Endodermal cell (in vitro differentiated cells): ENCODE measurements at regions not wholly inside any gene's neighbourhood (a gene's known extent, or its start where the extent isn't known, plus 50 kb on each side); places are given as distances from the start of the nearest gene placed in this dataset.

Experiments
- DNase-seq: peaks from one replicate; pipeline ENCODE4 v3.0.0-alpha.2; 2017
- H3K27ac ChIP-seq: 2 replicates; pipeline ENCODE4 v1.5.1; 2013; ENCODE audit warnings: mild to moderate bottlenecking, low read depth, low read length, moderate library complexity
- H3K27me3 ChIP-seq: 2 replicates; pipeline ENCODE4 v1.6.1; 2013; ENCODE audit warnings: mild to moderate bottlenecking, low read length, moderate library complexity; ENCODE audit not compliant: insufficient read depth, control insufficient read depth, poor library complexity, severe bottlenecking
- H3K36me3 ChIP-seq: 2 replicates; pipeline ENCODE4 v1.7.0; 2013; ENCODE audit warnings: mild to moderate bottlenecking, low read length, moderate library complexity; ENCODE audit not compliant: control insufficient read depth, insufficient read depth
- H3K4me1 ChIP-seq: one replicate; pipeline ENCODE4 v1.7.0; 2013; ENCODE audit warnings: low read length; ENCODE audit not compliant: control insufficient read depth, insufficient read depth
- H3K4me3 ChIP-seq: 2 replicates; pipeline ENCODE4 v1.5.1; 2013; ENCODE audit warnings: mild to moderate bottlenecking, low read length, moderate library complexity
- H3K9ac ChIP-seq: 2 replicates; pipeline ENCODE4 v1.6.1; 2013; ENCODE audit warnings: mild to moderate bottlenecking, low read length, moderate library complexity; ENCODE audit not compliant: poor library complexity, severe bottlenecking; ENCODE audit errors: extremely low read depth
- H3K9me3 ChIP-seq: 2 replicates; pipeline ENCODE4 v1.6.1; 2013; ENCODE audit warnings: mild to moderate bottlenecking, low read length, moderate library complexity; ENCODE audit not compliant: control insufficient read depth
- H3K27ac Mint-ChIP-seq: 2 replicates; pipeline ENCODE4 v1.8.0; 2020; ENCODE audit warnings: mixed read lengths
- H3K27me3 Mint-ChIP-seq: 2 replicates; pipeline ENCODE4 v1.8.0; 2021; ENCODE audit warnings: mild to moderate bottlenecking, mixed read lengths; ENCODE audit not compliant: insufficient read depth
- H3K36me3 Mint-ChIP-seq: 2 replicates; pipeline ENCODE4 v1.8.0; 2020; ENCODE audit warnings: low read depth, mixed read lengths
- H3K4me1 Mint-ChIP-seq: 2 replicates; pipeline ENCODE4 v1.8.0; 2020; ENCODE audit warnings: mixed read lengths
- H3K4me3 Mint-ChIP-seq: 2 replicates; pipeline ENCODE4 v1.8.0; 2020; ENCODE audit warnings: mild to moderate bottlenecking, moderate library complexity, mixed read lengths
- H3K9me3 Mint-ChIP-seq: 2 replicates; pipeline ENCODE4 v1.8.0; 2020; ENCODE audit warnings: mild to moderate bottlenecking, mixed read lengths
- WGBS, 2 experiments: methylation state at CpG; one replicate each; pipeline versions ENCODE4 v1.1.5 to v1.1.7; 2013; ENCODE audit warnings: missing lambda C conversion rate in 2 of 2, mixed read lengths in 1 of 2; ENCODE audit not compliant: insufficient coverage in 1 of 2, insufficient read length in 1 of 2; 5-methylcytosine and 5-hydroxymethylcytosine counted together
- TF ChIP-seq, protein P1 (sequence below): fragments of 200-600 bp; sonication (generic); conservative IDR thresholded peaks from 2 replicates; pipeline ENCODE4 v1.5.0; 2021; ENCODE audit warnings: antibody characterized with exemption, mild to moderate bottlenecking

DNA sequence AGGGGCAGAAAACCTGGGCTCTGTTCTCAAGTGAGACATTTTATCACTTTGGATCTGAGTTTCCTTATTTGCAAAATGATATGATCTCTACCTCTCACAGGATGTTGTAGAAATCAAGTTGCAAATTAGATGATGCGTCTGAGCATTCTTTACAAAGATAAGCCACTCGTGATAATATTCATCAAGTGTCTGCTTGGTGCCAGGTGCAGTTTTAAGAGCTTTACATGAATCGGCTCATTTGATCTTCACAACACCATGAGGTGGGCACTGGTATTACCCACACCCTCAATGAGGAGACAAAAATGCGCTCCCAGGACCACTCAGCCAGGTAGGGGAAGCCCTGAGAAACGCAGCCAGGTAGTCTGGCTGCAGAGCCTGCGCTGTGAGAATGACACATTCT is 59.1 kb upstream of the CA12 start:
- no peak for DNase-seq
- no peaks in the 10 kb centered on the region for H3K9me3 ChIP-seq
- no peak overlapping the region for H3K4me3 Mint-ChIP-seq
- H3K4me1 Mint-ChIP-seq: peaks cover 28% of the 10 kb centered on the region
- H3K4me3 ChIP-seq: no peak overlapping the region
- TF ChIP-seq, protein P1, sequence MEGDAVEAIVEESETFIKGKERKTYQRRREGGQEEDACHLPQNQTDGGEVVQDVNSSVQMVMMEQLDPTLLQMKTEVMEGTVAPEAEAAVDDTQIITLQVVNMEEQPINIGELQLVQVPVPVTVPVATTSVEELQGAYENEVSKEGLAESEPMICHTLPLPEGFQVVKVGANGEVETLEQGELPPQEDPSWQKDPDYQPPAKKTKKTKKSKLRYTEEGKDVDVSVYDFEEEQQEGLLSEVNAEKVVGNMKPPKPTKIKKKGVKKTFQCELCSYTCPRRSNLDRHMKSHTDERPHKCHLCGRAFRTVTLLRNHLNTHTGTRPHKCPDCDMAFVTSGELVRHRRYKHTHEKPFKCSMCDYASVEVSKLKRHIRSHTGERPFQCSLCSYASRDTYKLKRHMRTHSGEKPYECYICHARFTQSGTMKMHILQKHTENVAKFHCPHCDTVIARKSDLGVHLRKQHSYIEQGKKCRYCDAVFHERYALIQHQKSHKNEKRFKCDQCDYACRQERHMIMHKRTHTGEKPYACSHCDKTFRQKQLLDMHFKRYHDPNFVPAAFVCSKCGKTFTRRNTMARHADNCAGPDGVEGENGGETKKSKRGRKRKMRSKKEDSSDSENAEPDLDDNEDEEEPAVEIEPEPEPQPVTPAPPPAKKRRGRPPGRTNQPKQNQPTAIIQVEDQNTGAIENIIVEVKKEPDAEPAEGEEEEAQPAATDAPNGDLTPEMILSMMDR: peak; percentile 43
- no peaks in the 10 kb centered on the region for H3K36me3 ChIP-seq
- no peak overlapping the region for H3K27ac Mint-ChIP-seq
- H3K9me3 Mint-ChIP-seq: no peaks in the 10 kb centered on the region
- no peaks in the 10 kb centered on the region for H3K36me3 Mint-ChIP-seq
- no peaks in the 10 kb centered on the region for H3K27me3 Mint-ChIP-seq
- peaks cover 14% of the 10 kb centered on the region for H3K4me1 ChIP-seq
- H3K27ac ChIP-seq: no peak overlapping the region
- no peak overlapping the region for H3K9ac ChIP-seq
- H3K27me3 ChIP-seq: no peaks in the 10 kb centered on the region
- WGBS, 2 experiments: 70 to 100% methylated on average over 1 to 6 of the region's 6 CpGs

- Histone ChIP-seq H3K27ac (no peak overlapping the region), H3K27me3 (no peaks in the 10 kb centered on the region), H3K9me3 (no peaks in the 10 kb centered on the region), H3K36me3 (no peaks in the 10 kb centered on the region), H3K4me3 (no peak overlapping the region), H3K9ac (no peak overlapping the region), H3K4me1 (peaks cover 14% of the 10 kb centered on the region)
- DNase-seq: no peak
- Mint-ChIP-seq H3K4me1 (peaks cover 29% of the 10 kb centered on the region), H3K36me3 (no peaks in the 10 kb centered on the region), H3K4me3 (no peak overlapping the region), H3K27ac (no peak overlapping the region), H3K27me3 (no peaks in the 10 kb centered on the region), H3K9me3 (no peaks in the 10 kb centered on the region)
- TF ChIP-seq, protein P1: no peak
- WGBS, 2 experiments: 83 to 93% methylated on average over 1 to 2 of the region's 2 CpGs
These were observed 59.6 kb upstream of the CA12 start for GRCh38 chr15:63441266-63441665.

DNA sequence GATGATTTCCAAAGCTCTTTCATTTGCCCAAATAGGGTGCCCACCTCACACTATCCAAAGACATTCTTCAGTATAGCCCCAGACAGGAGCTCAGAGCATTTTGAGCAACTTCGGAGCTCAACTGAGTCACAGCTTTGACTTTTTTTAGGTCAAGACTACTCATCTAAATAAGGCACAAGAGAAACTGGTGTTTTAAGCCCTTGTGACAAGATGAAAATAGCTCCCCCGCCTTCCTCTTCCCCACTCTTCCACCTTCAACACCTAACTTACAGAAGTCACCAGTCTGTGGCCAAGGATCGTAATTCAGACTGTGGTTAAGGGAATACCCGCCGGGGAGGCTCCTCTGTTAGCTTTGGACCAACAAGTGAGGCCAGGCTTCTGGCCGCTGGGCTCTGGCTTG is 60.4 kb upstream of the CA12 start:
- Histone ChIP-seq H3K27ac (no peak overlapping the region), H3K9ac (no peak overlapping the region), H3K9me3 (no peaks in the 10 kb centered on the region), H3K27me3 (no peaks in the 10 kb centered on the region), H3K36me3 (no peaks in the 10 kb centered on the region), H3K4me3 (no peak overlapping the region), H3K4me1 (peaks cover 8% of the 10 kb centered on the region)
- DNase-seq: no peak
- WGBS, 2 experiments: 92 to 96% methylated on average over 3 to 6 of the region's 6 CpGs
- Mint-ChIP-seq H3K4me1 (peaks cover 31% of the 10 kb centered on the region), H3K9me3 (no peaks in the 10 kb centered on the region), H3K4me3 (no peak overlapping the region), H3K27me3 (no peaks in the 10 kb centered on the region), H3K36me3 (no peaks in the 10 kb centered on the region), H3K27ac (no peak overlapping the region)
- TF ChIP-seq, protein P1: no peak
